ENCODE measurements at regions not wholly inside any gene's neighbourhood (a gene's known extent, or its start where the extent isn't known, plus 50 kb on each side); places are given as distances from the start of the nearest gene placed in this dataset.

- no peak for TF ChIP-seq CTCF (conservative IDR thresholded peaks at IDR 0.05 in 1 of 2, IDR thresholded peaks at IDR 0.05 in 1 of 2; ENCODE audit: extremely low read depth in 1 of 2, insufficient read depth in 1 of 2, low read depth in 1 of 2, low read length in 2 of 2)
- no peak for TF ChIP-seq EZH2 (IDR thresholded peaks at IDR 0.05; ENCODE audit: borderline replicate concordance, low read length)
Measured at GRCh38 chr3:73705792-73706191, 81.1 kb upstream of the PDZRN3 start.
